ENCODE measurements at regions not wholly inside any gene's neighbourhood (a gene's known extent, or its start where the extent isn't known, plus 50 kb on each side); places are given as distances from the start of the nearest gene placed in this dataset.

DNA sequence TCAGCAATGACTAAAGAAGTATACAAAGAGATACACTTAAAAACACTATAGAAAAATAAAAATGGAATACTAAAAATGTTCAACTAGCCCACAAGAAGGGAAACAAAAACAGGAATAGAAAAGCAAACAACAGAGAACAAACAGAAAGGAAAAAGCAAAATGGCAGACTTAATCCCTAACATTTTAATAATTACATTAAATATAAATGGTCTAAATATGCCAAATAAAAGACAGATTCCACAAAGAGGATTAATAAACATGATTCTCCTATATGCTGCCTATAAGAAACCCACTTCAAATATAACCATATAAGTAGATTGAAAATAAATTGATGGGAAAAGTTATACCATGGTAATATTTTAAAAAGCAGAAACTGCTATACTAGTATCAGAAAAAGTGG is 83.5 kb upstream of the GPR45 start:
- TF ChIP-seq, protein P1, sequence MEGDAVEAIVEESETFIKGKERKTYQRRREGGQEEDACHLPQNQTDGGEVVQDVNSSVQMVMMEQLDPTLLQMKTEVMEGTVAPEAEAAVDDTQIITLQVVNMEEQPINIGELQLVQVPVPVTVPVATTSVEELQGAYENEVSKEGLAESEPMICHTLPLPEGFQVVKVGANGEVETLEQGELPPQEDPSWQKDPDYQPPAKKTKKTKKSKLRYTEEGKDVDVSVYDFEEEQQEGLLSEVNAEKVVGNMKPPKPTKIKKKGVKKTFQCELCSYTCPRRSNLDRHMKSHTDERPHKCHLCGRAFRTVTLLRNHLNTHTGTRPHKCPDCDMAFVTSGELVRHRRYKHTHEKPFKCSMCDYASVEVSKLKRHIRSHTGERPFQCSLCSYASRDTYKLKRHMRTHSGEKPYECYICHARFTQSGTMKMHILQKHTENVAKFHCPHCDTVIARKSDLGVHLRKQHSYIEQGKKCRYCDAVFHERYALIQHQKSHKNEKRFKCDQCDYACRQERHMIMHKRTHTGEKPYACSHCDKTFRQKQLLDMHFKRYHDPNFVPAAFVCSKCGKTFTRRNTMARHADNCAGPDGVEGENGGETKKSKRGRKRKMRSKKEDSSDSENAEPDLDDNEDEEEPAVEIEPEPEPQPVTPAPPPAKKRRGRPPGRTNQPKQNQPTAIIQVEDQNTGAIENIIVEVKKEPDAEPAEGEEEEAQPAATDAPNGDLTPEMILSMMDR (conservative IDR thresholded peaks at IDR 0.05): no peak
- Histone ChIP-seq H3K27ac (ENCODE audit: low read depth, low read length) (no peak overlapping the region), H3K36me3 (ENCODE audit: control insufficient read depth, insufficient read depth, low read length) (no peaks in the 10 kb centered on the region), H3K4me1 (ENCODE audit: control insufficient read depth, insufficient read depth, low read length) (no peaks in the 10 kb centered on the region), H3K27me3 (ENCODE audit: control insufficient read depth, insufficient read depth, low read length, poor library complexity, severe bottlenecking) (no peaks in the 10 kb centered on the region), H3K4me3 (ENCODE audit: low read length) (no peak overlapping the region), H3K9ac (ENCODE audit: extremely low read depth, low read length, poor library complexity, severe bottlenecking) (no peak overlapping the region), H3K9me3 (ENCODE audit: control insufficient read depth, low read length) (peaks cover 9% of the 10 kb centered on the region)
- no peak for DNase-seq
- Mint-ChIP-seq H3K9me3 (peaks cover 37% of the 10 kb centered on the region), H3K36me3 (ENCODE audit: low read depth) (peaks cover 2% of the 10 kb centered on the region), H3K4me1 (no peaks in the 10 kb centered on the region), H3K27ac (no peak overlapping the region), H3K27me3 (ENCODE audit: insufficient read depth) (peaks cover 22% of the 10 kb centered on the region), H3K4me3 (no peak overlapping the region)

DNA sequence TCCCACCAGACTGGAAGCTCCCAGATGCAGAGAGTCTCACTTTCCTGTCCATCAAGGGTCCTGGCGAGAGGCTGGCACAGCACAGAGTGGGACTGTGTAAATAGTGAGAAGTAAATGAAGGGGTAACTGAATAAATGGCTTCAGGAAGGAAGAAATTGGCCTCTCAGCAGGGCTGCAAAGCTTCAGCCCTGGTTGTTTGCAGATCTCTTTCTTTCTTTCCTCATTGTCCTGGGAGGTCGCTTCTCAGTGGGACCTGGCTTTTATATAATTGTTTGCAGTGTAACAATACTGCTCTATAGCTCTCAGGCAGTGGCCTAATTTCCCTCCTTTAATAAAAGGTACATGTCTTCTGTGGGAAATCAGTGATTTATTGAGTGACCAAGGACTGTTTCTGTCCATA is 74.9 kb upstream of the GPR45 start:
- no peaks in the 10 kb centered on the region for H3K36me3 ChIP-seq (ENCODE audit: control insufficient read depth, insufficient read depth, low read length)
- Mint-ChIP-seq H3K4me3 (no peak overlapping the region), H3K27me3 (ENCODE audit: insufficient read depth) (peaks cover 4% of the 10 kb centered on the region), H3K36me3 (ENCODE audit: low read depth) (peaks cover under 1% of the 10 kb centered on the region), H3K27ac (peak overlapping the region; percentile 35), H3K4me1 (peaks cover 29% of the 10 kb centered on the region), H3K9me3 (peaks cover 15% of the 10 kb centered on the region)
- TF ChIP-seq, protein P1 (conservative IDR thresholded peaks at IDR 0.05): no peak
- H3K4me1 ChIP-seq (ENCODE audit: control insufficient read depth, insufficient read depth, low read length): peaks cover 19% of the 10 kb centered on the region
- H3K27ac ChIP-seq (ENCODE audit: low read depth, low read length): no peak overlapping the region
- peaks cover 5% of the 10 kb centered on the region for H3K9me3 ChIP-seq (ENCODE audit: control insufficient read depth, low read length)
- WGBS, 2 experiments (ENCODE audit: insufficient coverage in 1 of 2, insufficient read length in 1 of 2): 18% methylated on average over 2 of the region's 2 CpGs; no CpG with 5 or more reads in 1 of the 2 experiments
- no peak overlapping the region for H3K4me3 ChIP-seq (ENCODE audit: low read length)
- peak; percentile 68 for DNase-seq
- no peaks in the 10 kb centered on the region for H3K27me3 ChIP-seq (ENCODE audit: control insufficient read depth, insufficient read depth, low read length, poor library complexity, severe bottlenecking)
- no peak overlapping the region for H3K9ac ChIP-seq (ENCODE audit: extremely low read depth, low read length, poor library complexity, severe bottlenecking)

DNA sequence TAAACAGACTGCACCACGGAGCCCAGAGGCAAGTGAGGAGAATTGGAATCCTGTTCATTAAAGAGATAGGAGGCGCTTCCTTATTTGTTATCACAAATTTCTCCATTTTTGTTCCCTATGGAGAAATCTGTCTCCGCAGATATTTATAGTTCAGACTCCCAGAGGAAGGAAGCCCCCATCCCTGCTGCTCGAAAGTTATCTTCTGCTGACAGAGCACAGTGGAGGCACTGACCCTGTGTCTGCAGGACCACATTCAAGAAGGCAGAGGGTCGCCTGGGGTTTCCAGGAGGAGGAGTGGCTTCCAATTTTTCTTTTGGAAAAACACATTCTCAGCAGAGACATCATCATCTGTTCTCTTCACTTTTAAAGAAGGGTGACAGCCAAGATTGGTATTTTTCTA is 73.0 kb upstream of the GPR45 start:
- H3K27me3 Mint-ChIP-seq (ENCODE audit: insufficient read depth): peaks cover 2% of the 10 kb centered on the region
- peaks cover 29% of the 10 kb centered on the region for H3K4me1 Mint-ChIP-seq
- peaks cover 19% of the 10 kb centered on the region for H3K4me1 ChIP-seq (ENCODE audit: control insufficient read depth, insufficient read depth, low read length)

More for the DNA sequence above, 73.0 kb upstream of the GPR45 start:
- H3K27ac Mint-ChIP-seq: no peak overlapping the region
- H3K36me3 Mint-ChIP-seq (ENCODE audit: low read depth): peaks cover 2% of the 10 kb centered on the region
- 78 to 88% methylated on average over 3 to 5 of the region's 5 CpGs for WGBS, 2 experiments (ENCODE audit: insufficient coverage in 1 of 2, insufficient read length in 1 of 2)
- Histone ChIP-seq H3K9ac (ENCODE audit: extremely low read depth, low read length, poor library complexity, severe bottlenecking) (no peak overlapping the region), H3K27me3 (ENCODE audit: control insufficient read depth, insufficient read depth, low read length, poor library complexity, severe bottlenecking) (no peaks in the 10 kb centered on the region), H3K36me3 (ENCODE audit: control insufficient read depth, insufficient read depth, low read length) (no peaks in the 10 kb centered on the region), H3K4me3 (ENCODE audit: low read length) (no peak overlapping the region), H3K9me3 (ENCODE audit: control insufficient read depth, low read length) (peaks cover under 1% of the 10 kb centered on the region), H3K27ac (ENCODE audit: low read depth, low read length) (no peak overlapping the region)
- H3K4me3 Mint-ChIP-seq: no peak overlapping the region
- H3K9me3 Mint-ChIP-seq: peaks cover 18% of the 10 kb centered on the region
- TF ChIP-seq, protein P1 (conservative IDR thresholded peaks at IDR 0.05): no peak
- no peak for DNase-seq
